Panc1 (cell line): ENCODE measurements at regions not wholly inside any gene's neighbourhood (a gene's known extent, or its start where the extent isn't known, plus 50 kb on each side); places are given as distances from the start of the nearest gene placed in this dataset.

Source experiments
- ATAC-seq: fragments of 200-7000 bp; cut with Tn5 transposase; 2 replicates; pipeline ENCODE4 v1.9.1; 2020; ENCODE audit warnings: mild to moderate bottlenecking, moderate library complexity
- BruUV-seq: library from RNA; stranded (reverse); fragments of 400-500 nt; replicated peaks from 2 replicates; lab custom pipeline; 2021; lab: Mats Ljungman, UMichigan
- CTCF ChIA-PET: fragments of 300-600 bp; sonication (Branson Sonifier 250); formaldehyde crosslinking; loops from one replicate; lab custom pipeline; 2022; ENCODE audit warnings: antibody characterized with exemption; lab: Charles Lee
- POLR2A ChIA-PET: fragments of 300-600 bp; sonication (Branson Sonifier 250); formaldehyde crosslinking; loops from one replicate; lab custom pipeline; 2022; ENCODE audit warnings: antibody characterized with exemption; lab: Charles Lee
- DNase-seq: peaks from one replicate; pipeline ENCODE4 v3.0.0-alpha.2; 2010; ENCODE audit warnings: low read depth, low spot score
- H3K27ac ChIP-seq: 2 replicates; pipeline ENCODE4 v1.5.1; 2011; ENCODE audit warnings: mild to moderate bottlenecking, low read length, inconsistent platforms
- H3K27me3 ChIP-seq: fragments of 200-500 bp; sonication (Bioruptor generic); 2 replicates; pipeline ENCODE4 v1.6.0; 2014; ENCODE audit warnings: low read length, inconsistent platforms; ENCODE audit not compliant: control insufficient read depth, insufficient read depth
- H3K36me3 ChIP-seq: fragments of 200-500 bp; sonication (Bioruptor generic); 2 replicates; pipeline ENCODE4 v1.5.1; 2014; ENCODE audit warnings: inconsistent platforms, mild to moderate bottlenecking, low read length, moderate library complexity; ENCODE audit not compliant: control insufficient read depth, insufficient read depth
- H3K4me1 ChIP-seq: 2 replicates; pipeline ENCODE4 v1.5.1; 2011; ENCODE audit warnings: inconsistent platforms, mild to moderate bottlenecking, low read length, moderate library complexity; ENCODE audit not compliant: control insufficient read depth, insufficient read depth
- H3K4me3 ChIP-seq, 2 experiments: 2 replicates each; pipeline ENCODE4 v1.5.1; 2011 to 2012; ENCODE audit warnings: low read depth in 2 of 2, low read length in 2 of 2, mild to moderate bottlenecking in 2 of 2, inconsistent platforms in 1 of 2, moderate library complexity in 1 of 2
- H3K9me3 ChIP-seq: fragments of 200-500 bp; sonication (Bioruptor generic); 2 replicates; pipeline ENCODE4 v1.5.1; 2014; ENCODE audit warnings: low read depth, mild to moderate bottlenecking, inconsistent platforms, low read length, moderate library complexity; ENCODE audit not compliant: control insufficient read depth, insufficient read depth
- POLR2AphosphoS5 ChIP-seq: IDR thresholded peaks from 2 replicates; pipeline ENCODE4 v1.6.1; 2012; ENCODE audit warnings: mild to moderate bottlenecking, low read depth, low read length, moderate library complexity
- SIN3A ChIP-seq: IDR thresholded peaks from 2 replicates; pipeline ENCODE4 v1.6.1; 2012; ENCODE audit warnings: low read depth, mild to moderate bottlenecking, low read length, moderate library complexity, borderline replicate concordance; ENCODE audit not compliant: insufficient read depth
- TCF7L2 ChIP-seq: IDR thresholded peaks from 2 replicates; pipeline ENCODE4 v1.6.1; 2011; ENCODE audit warnings: mild to moderate bottlenecking, low read depth, low read length, inconsistent platforms
- in situ Hi-C: cut with HindIII; loops from 2 replicates; pipeline ENCODE4 v1.10.0; 2016; ENCODE audit warnings: low sequenced_read_pairs, low pct_unique_long_range_greater_than_20kb
- intact Hi-C: fragments of 100-400 bp; cut with micrococcal nuclease; formaldehyde crosslinking; loops from one replicate; pipeline ENCODE4 v1.10.0; 2022; ENCODE audit not compliant: unreplicated experiment
- TF ChIP-seq, protein P1 (sequence below): fragments of 450-650 bp; IDR thresholded peaks from 2 replicates; pipeline ENCODE4 v1.5.1; 2017; ENCODE audit warnings: mild to moderate bottlenecking
- TF ChIP-seq, protein P2 (sequence below), 2 experiments: IDR thresholded peaks; 2 replicates each; pipeline ENCODE4 v1.6.1; 2011 to 2012; ENCODE audit warnings: low read depth in 2 of 2, control low read depth in 1 of 2, low read length in 1 of 2, mild to moderate bottlenecking in 1 of 2, moderate library complexity in 1 of 2; ENCODE audit not compliant: insufficient read depth in 1 of 2

DNA sequence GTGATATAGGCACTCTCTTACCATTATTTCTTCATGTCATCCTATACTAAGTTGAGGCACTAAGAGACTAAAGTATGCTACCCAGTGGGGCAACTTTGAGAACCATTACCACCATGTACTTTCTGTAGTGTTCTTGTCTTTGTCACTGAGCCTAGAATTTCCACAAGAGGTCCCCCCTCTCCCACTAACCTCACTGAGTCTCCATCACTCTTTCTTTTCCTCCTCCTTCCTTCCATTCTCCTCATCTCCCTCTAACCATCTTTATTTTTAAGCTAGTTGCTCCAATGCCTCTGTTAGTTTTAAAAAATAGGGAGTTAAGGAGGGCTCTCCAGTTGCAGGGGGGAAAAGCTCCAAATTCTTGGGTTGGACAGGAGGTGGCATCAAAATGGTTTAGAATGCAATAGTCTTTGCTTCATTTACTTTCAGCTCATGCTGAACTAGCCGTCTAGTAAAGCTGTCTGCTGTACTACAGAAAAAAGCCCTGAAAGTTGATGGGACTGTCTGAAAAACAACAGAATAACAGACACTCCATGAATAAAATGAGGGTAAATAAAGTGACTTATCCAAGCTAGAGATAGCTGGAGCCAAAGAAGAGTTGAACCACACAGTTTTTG is 85.1 kb upstream of the MYRIP start:
- H3K27me3 ChIP-seq, result no peaks in the 10 kb centered on the region
- H3K27ac ChIP-seq, result no peak overlapping the region
- ChIA-PET CTCF (no interaction called here), POLR2A (no interaction called here)
- no peak overlapping the region for H3K4me3 ChIP-seq
- H3K36me3 ChIP-seq, result no peaks in the 10 kb centered on the region
- no peak for DNase-seq
- BruUV-seq, result no TSS peak
- TF ChIP-seq, protein P1, sequence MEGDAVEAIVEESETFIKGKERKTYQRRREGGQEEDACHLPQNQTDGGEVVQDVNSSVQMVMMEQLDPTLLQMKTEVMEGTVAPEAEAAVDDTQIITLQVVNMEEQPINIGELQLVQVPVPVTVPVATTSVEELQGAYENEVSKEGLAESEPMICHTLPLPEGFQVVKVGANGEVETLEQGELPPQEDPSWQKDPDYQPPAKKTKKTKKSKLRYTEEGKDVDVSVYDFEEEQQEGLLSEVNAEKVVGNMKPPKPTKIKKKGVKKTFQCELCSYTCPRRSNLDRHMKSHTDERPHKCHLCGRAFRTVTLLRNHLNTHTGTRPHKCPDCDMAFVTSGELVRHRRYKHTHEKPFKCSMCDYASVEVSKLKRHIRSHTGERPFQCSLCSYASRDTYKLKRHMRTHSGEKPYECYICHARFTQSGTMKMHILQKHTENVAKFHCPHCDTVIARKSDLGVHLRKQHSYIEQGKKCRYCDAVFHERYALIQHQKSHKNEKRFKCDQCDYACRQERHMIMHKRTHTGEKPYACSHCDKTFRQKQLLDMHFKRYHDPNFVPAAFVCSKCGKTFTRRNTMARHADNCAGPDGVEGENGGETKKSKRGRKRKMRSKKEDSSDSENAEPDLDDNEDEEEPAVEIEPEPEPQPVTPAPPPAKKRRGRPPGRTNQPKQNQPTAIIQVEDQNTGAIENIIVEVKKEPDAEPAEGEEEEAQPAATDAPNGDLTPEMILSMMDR, result peak; percentile 30; the same call in 1 of the 2 replicates
- no peak for TF ChIP-seq TCF7L2
- no peaks in the 10 kb centered on the region for H3K4me1 ChIP-seq
- no peaks in the 10 kb centered on the region for H3K9me3 ChIP-seq
- intact Hi-C loops, result no loop called here
- no peak for ATAC-seq
- in situ Hi-C loops, result no loop called here

- H3K4me3 ChIP-seq, result no peak overlapping the region
- ChIA-PET POLR2A (no interaction called here), CTCF (no interaction called here)
- no peaks in the 10 kb centered on the region for H3K27me3 ChIP-seq
- no TSS peak for BruUV-seq
- no peak overlapping the region for H3K27ac ChIP-seq
- no peaks in the 10 kb centered on the region for H3K9me3 ChIP-seq
- in situ Hi-C loops, result no loop called here
- TF ChIP-seq, protein P1, result no peak
- TF ChIP-seq TCF7L2 (no peak), SIN3A (no peak), POLR2AphosphoS5 (no peak)
- TF ChIP-seq, protein P2, sequence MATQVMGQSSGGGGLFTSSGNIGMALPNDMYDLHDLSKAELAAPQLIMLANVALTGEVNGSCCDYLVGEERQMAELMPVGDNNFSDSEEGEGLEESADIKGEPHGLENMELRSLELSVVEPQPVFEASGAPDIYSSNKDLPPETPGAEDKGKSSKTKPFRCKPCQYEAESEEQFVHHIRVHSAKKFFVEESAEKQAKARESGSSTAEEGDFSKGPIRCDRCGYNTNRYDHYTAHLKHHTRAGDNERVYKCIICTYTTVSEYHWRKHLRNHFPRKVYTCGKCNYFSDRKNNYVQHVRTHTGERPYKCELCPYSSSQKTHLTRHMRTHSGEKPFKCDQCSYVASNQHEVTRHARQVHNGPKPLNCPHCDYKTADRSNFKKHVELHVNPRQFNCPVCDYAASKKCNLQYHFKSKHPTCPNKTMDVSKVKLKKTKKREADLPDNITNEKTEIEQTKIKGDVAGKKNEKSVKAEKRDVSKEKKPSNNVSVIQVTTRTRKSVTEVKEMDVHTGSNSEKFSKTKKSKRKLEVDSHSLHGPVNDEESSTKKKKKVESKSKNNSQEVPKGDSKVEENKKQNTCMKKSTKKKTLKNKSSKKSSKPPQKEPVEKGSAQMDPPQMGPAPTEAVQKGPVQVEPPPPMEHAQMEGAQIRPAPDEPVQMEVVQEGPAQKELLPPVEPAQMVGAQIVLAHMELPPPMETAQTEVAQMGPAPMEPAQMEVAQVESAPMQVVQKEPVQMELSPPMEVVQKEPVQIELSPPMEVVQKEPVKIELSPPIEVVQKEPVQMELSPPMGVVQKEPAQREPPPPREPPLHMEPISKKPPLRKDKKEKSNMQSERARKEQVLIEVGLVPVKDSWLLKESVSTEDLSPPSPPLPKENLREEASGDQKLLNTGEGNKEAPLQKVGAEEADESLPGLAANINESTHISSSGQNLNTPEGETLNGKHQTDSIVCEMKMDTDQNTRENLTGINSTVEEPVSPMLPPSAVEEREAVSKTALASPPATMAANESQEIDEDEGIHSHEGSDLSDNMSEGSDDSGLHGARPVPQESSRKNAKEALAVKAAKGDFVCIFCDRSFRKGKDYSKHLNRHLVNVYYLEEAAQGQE (IDR thresholded peaks at IDR 0.05; ENCODE audit: insufficient read depth in 1 of 2, low read depth in 2 of 2, low read length in 1 of 2), result no peak
- DNase-seq (no peak), ATAC-seq (no peak)
- H3K36me3 ChIP-seq, result no peaks in the 10 kb centered on the region
- H3K4me1 ChIP-seq, result no peaks in the 10 kb centered on the region
- intact Hi-C loops, result no loop called here
These were observed 84.1 kb upstream of the MYRIP start for GRCh38 chr3:39725321-39725720.
